ENCODE measurements at regions not wholly inside any gene's neighbourhood (a gene's known extent, or its start where the extent isn't known, plus 50 kb on each side); places are given as distances from the start of the nearest gene placed in this dataset.

GRCh38 chr16:79962962-79963361 lies 362.4 kb upstream of the MAF start:
- TF ChIP-seq CTCF (IDR thresholded peaks at IDR 0.05), result no peak
- no peak for TF ChIP-seq POLR2A (IDR thresholded peaks at IDR 0.05)

Measured in Peyer's patch (tissue), 4 donors.